H9 (cell line): ENCODE measurements at regions not wholly inside any gene's neighbourhood (a gene's known extent, or its start where the extent isn't known, plus 50 kb on each side); places are given as distances from the start of the nearest gene placed in this dataset.

Experiments used
- DNase-seq: peaks from one replicate; pipeline ENCODE4 v3.0.0-alpha.2; 2017
- H2AFZ ChIP-seq: one replicate; pipeline ENCODE4 v1.6.1; 2013; ENCODE audit warnings: mild to moderate bottlenecking, low read length, control low read depth, moderate library complexity
- H2AK5ac ChIP-seq: 2 replicates; pipeline ENCODE4 v1.6.1; 2013; ENCODE audit warnings: low read length, control low read depth, mixed read lengths; ENCODE audit not compliant: insufficient read length
- H2BK120ac ChIP-seq: one replicate; pipeline ENCODE4 v1.6.1; 2013; ENCODE audit warnings: low read depth, mild to moderate bottlenecking, low read length, control low read depth, inconsistent platforms; ENCODE audit not compliant: poor library complexity, severe bottlenecking
- H2BK12ac ChIP-seq: 2 replicates; pipeline ENCODE4 v1.6.1; 2013; ENCODE audit warnings: low read length, control low read depth, mixed read lengths, low read depth; ENCODE audit not compliant: insufficient read length
- H2BK15ac ChIP-seq: 2 replicates; pipeline ENCODE4 v1.6.1; 2013; ENCODE audit warnings: low read depth, low read length, control low read depth
- H2BK20ac ChIP-seq: one replicate; pipeline ENCODE4 v1.6.1; 2013; ENCODE audit warnings: low read depth, mild to moderate bottlenecking, low read length, control low read depth, inconsistent platforms; ENCODE audit not compliant: poor library complexity, severe bottlenecking
- H2BK5ac ChIP-seq: 2 replicates; pipeline ENCODE4 v1.6.1; 2013; ENCODE audit warnings: low read length, control low read depth, mixed read lengths; ENCODE audit not compliant: insufficient read length
- H3K14ac ChIP-seq: 2 replicates; pipeline ENCODE4 v1.6.1; 2013; ENCODE audit warnings: low read length, control low read depth; ENCODE audit not compliant: insufficient read depth
- H3K18ac ChIP-seq: 2 replicates; pipeline ENCODE4 v1.6.1; 2013; ENCODE audit warnings: low read depth, mild to moderate bottlenecking, mixed read lengths, low read length, control low read depth; ENCODE audit not compliant: insufficient read length
- H3K23ac ChIP-seq: 2 replicates; pipeline ENCODE4 v1.6.1; 2013; ENCODE audit warnings: low read length, control low read depth, mixed read lengths, low read depth; ENCODE audit not compliant: insufficient read length
- H3K23me2 ChIP-seq: 2 replicates; pipeline ENCODE4 v1.6.1; 2013; ENCODE audit warnings: low read depth, mild to moderate bottlenecking, mixed read lengths, low read length, control low read depth; ENCODE audit not compliant: insufficient read length, poor library complexity, severe bottlenecking
- H3K27ac ChIP-seq: 2 replicates; pipeline ENCODE4 v1.5.1; 2013; ENCODE audit warnings: low read length, control low read depth, mixed read lengths, low read depth; ENCODE audit not compliant: insufficient read length
- H3K27me3 ChIP-seq: 2 replicates; pipeline ENCODE4 v1.6.1; 2013; ENCODE audit warnings: low read length, control low read depth, inconsistent platforms; ENCODE audit not compliant: insufficient read depth
- H3K4ac ChIP-seq: 2 replicates; pipeline ENCODE4 v1.6.1; 2013; ENCODE audit warnings: low read depth, mild to moderate bottlenecking, control low read depth, inconsistent platforms, low read length, moderate library complexity
- H3K4me1 ChIP-seq: 2 replicates; pipeline ENCODE4 v1.6.1; 2013; ENCODE audit warnings: low read length, control low read depth, inconsistent platforms; ENCODE audit not compliant: insufficient read depth
- H3K4me2 ChIP-seq: 2 replicates; pipeline ENCODE4 v1.6.1; 2013; ENCODE audit warnings: low read length, control low read depth, mixed read lengths; ENCODE audit not compliant: insufficient read length, insufficient read depth
- H3K56ac ChIP-seq: 2 replicates; pipeline ENCODE4 v1.6.1; 2013; ENCODE audit warnings: low read depth, mild to moderate bottlenecking, mixed read lengths, low read length, control low read depth; ENCODE audit not compliant: insufficient read length
- H3K79me1 ChIP-seq: 2 replicates; pipeline ENCODE4 v1.6.1; 2013; ENCODE audit warnings: low read depth, mild to moderate bottlenecking, moderate library complexity, low read length, control low read depth, inconsistent platforms; ENCODE audit not compliant: insufficient read depth, poor library complexity, severe bottlenecking
- H3K79me2 ChIP-seq: 2 replicates; pipeline ENCODE4 v1.6.1; 2013; ENCODE audit warnings: low read length, control low read depth, inconsistent platforms; ENCODE audit not compliant: insufficient read depth
- H3K9ac ChIP-seq: 2 replicates; pipeline ENCODE4 v1.6.1; 2013; ENCODE audit warnings: low read length, control low read depth, mixed read lengths; ENCODE audit not compliant: insufficient read length; ENCODE audit errors: extremely low read depth
- H3K9me3 ChIP-seq: one replicate; pipeline ENCODE4 v1.6.1; 2013; ENCODE audit warnings: low read depth, low read length, inconsistent platforms; ENCODE audit not compliant: control insufficient read depth
- H3T11ph ChIP-seq: one replicate; pipeline ENCODE4 v1.6.1; 2013; ENCODE audit warnings: mild to moderate bottlenecking, low read length, control low read depth, inconsistent platforms
- H4K20me1 ChIP-seq: one replicate; pipeline ENCODE4 v1.6.1; 2013; ENCODE audit not compliant: control insufficient read depth, insufficient read length, insufficient read depth
- H4K5ac ChIP-seq: 2 replicates; pipeline ENCODE4 v1.6.1; 2013; ENCODE audit warnings: low read depth, mild to moderate bottlenecking, mixed read lengths, low read length, control low read depth; ENCODE audit not compliant: insufficient read length
- H4K8ac ChIP-seq: replicated peaks from 2 replicates; pipeline ENCODE4 v1.6.1; 2013; ENCODE audit warnings: low read length, control low read depth, mixed read lengths, low read depth; ENCODE audit not compliant: insufficient read length
- H4K91ac ChIP-seq: 2 replicates; pipeline ENCODE4 v1.6.1; 2013; ENCODE audit warnings: low read depth, mild to moderate bottlenecking, moderate library complexity, mixed read lengths, low read length, control low read depth; ENCODE audit not compliant: insufficient read length
- H3K27ac Mint-ChIP-seq, 3 experiments: 2 replicates in 2 of 3; 3 replicates in 1 of 3; pipeline ENCODE4 v1.8.0; 2020 to 2021; ENCODE audit warnings: mixed read lengths in 3 of 3, mild to moderate bottlenecking in 1 of 3, moderate library complexity in 1 of 3
- H3K27me3 Mint-ChIP-seq: 2 replicates; pipeline ENCODE4 v1.8.0; 2021; ENCODE audit warnings: low read depth, mild to moderate bottlenecking, moderate library complexity, mixed read lengths
- H3K36me3 Mint-ChIP-seq, 3 experiments: 2 replicates in 2 of 3; 3 replicates in 1 of 3; pipeline ENCODE4 v1.8.0; 2020 to 2021; ENCODE audit warnings: low read depth in 3 of 3, mixed read lengths in 3 of 3; ENCODE audit not compliant: insufficient read depth in 1 of 3
- H3K4me1 Mint-ChIP-seq, 2 experiments: 2 replicates each; pipeline ENCODE4 v1.8.0; 2020; ENCODE audit warnings: mixed read lengths in 2 of 2
- H3K4me3 Mint-ChIP-seq, 2 experiments: 2 replicates in 1 of 2; 3 replicates in 1 of 2; pipeline ENCODE4 v1.8.0; 2020 to 2021; ENCODE audit warnings: mild to moderate bottlenecking in 2 of 2, mixed read lengths in 2 of 2, moderate library complexity in 1 of 2
- H3K9me3 Mint-ChIP-seq, 2 experiments: 2 replicates in 1 of 2; 3 replicates in 1 of 2; pipeline ENCODE4 v1.8.0; 2020; ENCODE audit warnings: mild to moderate bottlenecking in 2 of 2, mixed read lengths in 2 of 2, moderate library complexity in 1 of 2
- WGBS: extraction: QIAGEN DNeasy Blood & Tissue Kit; methylation state at CpG from one replicate; pipeline ENCODE4 v1.1.7; 2013; ENCODE audit warnings: missing lambda C conversion rate, low lambda C conversion rate, mixed read lengths; ENCODE audit not compliant: insufficient read length; ENCODE audit errors: extremely low coverage; 5-methylcytosine and 5-hydroxymethylcytosine counted together
- TF ChIP-seq, protein P1 (sequence below): fragments of 200-600 bp; sonication (generic); conservative IDR thresholded peaks from 3 replicates; pipeline ENCODE4 v1.8.0; 2021; ENCODE audit warnings: antibody characterized with exemption, mild to moderate bottlenecking

GRCh38 chr19:34575206-34575605 lies 93.6 kb downstream of the WTIP start:
- Histone ChIP-seq H3K23ac (no peak overlapping the region), H3K4me1 (no peaks in the 10 kb centered on the region), H3K9ac (no peak overlapping the region), H2BK20ac (no peak overlapping the region), H3K18ac (no peak overlapping the region), H3K79me1 (no peaks in the 10 kb centered on the region), H3K4ac (no peak overlapping the region), H2AK5ac (no peak overlapping the region), H2BK120ac (no peak overlapping the region), H2AFZ (no peak overlapping the region), H3K9me3 (no peaks in the 10 kb centered on the region), H3K56ac (no peak overlapping the region), H2BK5ac (no peak overlapping the region), H4K5ac (no peak overlapping the region), H3K4me2 (no peak overlapping the region), H3K79me2 (no peaks in the 10 kb centered on the region), H3K14ac (no peak overlapping the region; the same call in 1 of the 2 replicates), H3K23me2 (peaks cover 3% of the 10 kb centered on the region), H4K20me1 (no peaks in the 10 kb centered on the region), H3K27ac (no peak overlapping the region), H3K27me3 (no peaks in the 10 kb centered on the region), H2BK15ac (no peak overlapping the region), H2BK12ac (no peak overlapping the region), H4K91ac (no peak overlapping the region), H3T11ph (no peak overlapping the region), H4K8ac (no peak overlapping the region)
- TF ChIP-seq, protein P1, sequence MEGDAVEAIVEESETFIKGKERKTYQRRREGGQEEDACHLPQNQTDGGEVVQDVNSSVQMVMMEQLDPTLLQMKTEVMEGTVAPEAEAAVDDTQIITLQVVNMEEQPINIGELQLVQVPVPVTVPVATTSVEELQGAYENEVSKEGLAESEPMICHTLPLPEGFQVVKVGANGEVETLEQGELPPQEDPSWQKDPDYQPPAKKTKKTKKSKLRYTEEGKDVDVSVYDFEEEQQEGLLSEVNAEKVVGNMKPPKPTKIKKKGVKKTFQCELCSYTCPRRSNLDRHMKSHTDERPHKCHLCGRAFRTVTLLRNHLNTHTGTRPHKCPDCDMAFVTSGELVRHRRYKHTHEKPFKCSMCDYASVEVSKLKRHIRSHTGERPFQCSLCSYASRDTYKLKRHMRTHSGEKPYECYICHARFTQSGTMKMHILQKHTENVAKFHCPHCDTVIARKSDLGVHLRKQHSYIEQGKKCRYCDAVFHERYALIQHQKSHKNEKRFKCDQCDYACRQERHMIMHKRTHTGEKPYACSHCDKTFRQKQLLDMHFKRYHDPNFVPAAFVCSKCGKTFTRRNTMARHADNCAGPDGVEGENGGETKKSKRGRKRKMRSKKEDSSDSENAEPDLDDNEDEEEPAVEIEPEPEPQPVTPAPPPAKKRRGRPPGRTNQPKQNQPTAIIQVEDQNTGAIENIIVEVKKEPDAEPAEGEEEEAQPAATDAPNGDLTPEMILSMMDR, result no peak
- no peak for DNase-seq
- Mint-ChIP-seq H3K4me1 (no peaks in the 10 kb centered on the region), H3K4me3 (no peak overlapping the region), H3K27me3 (peaks cover 3% of the 10 kb centered on the region; the same call in 1 of the 2 replicates), H3K36me3 (peaks cover 0 to 8% (median 5%) of the 10 kb centered on the region in 3 experiments; a peak in 5 of 7 replicates), H3K9me3 (peaks cover 20 to 87% of the 10 kb centered on the region in 2 experiments), H3K27ac (no peak overlapping the region)
- WGBS, result no CpG with 5 or more reads among the region's 20 CpGs
